ENCODE measurements at regions not wholly inside any gene's neighbourhood (a gene's known extent, or its start where the extent isn't known, plus 50 kb on each side); places are given as distances from the start of the nearest gene placed in this dataset.

DNA sequence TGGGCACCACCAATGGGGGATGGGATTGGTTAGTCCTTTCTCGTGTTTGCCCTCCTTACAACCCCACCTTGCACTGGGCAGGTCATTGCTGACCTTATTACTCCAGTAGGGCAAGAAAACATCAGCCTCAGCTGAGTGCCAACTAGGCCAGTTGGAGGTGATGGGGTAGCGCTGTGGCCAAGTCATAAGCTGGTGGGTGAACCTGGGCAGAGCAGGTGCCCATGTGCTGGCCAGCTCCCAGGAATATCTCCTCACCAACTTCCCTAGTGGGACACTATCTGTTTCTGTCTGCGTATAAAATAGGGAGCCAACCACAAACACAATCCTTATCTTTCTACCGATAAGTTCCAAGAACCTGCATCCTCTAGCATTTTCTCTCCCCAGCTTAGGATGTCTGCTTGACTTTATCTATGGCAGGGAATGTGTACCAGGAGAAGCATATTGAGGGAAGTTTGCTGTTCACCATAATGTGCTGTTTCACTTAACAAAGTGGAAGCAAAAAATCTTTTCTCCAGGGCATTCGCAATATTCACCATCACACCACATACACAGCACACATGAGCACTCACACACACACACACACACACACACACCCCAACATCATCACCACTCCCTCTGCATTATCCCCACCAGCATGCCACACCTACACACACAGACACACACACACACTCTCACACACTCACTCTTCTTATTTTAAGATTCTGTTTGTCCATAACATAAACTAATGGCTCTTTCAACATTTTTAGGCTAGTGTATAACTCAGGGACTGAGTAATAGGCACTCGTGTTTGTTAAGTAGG is 390.0 kb downstream of the ENC1 start:
- DNase-seq (ENCODE audit: low read depth in 3 of 3, low spot score in 2 of 3): no peak

GRCh38 chr5:74248576-74248975 is 392.0 kb downstream of the ENC1 start:
- DNase-seq (ENCODE audit: low read depth in 3 of 3, low spot score in 2 of 3): no peak

DNA sequence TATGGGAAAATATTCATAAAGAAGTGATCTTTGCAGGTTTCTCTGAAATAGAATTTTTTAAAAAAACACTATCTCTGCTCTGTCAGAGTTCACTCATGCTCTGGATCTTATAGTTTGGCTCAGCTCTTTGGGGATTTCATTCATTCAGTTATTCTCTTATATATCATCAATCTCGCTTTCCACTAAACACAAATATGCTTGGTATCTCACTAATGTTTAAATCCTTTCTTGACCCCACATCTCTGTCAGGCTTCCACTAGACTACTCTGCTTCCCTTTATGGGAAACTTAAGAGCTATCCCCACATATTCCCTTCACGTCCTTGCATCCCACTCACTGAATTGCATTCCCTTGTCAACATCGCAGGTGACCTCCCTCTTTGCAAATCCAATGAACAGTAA is 396.1 kb downstream of the ENC1 start:
- no peak for DNase-seq (ENCODE audit: low read depth in 3 of 3, low spot score in 2 of 3)

GRCh38 chr5:74243634-74244033 is 396.9 kb downstream of the ENC1 start:
- no peak for DNase-seq (ENCODE audit: low read depth in 3 of 3, low spot score in 2 of 3)

DNA sequence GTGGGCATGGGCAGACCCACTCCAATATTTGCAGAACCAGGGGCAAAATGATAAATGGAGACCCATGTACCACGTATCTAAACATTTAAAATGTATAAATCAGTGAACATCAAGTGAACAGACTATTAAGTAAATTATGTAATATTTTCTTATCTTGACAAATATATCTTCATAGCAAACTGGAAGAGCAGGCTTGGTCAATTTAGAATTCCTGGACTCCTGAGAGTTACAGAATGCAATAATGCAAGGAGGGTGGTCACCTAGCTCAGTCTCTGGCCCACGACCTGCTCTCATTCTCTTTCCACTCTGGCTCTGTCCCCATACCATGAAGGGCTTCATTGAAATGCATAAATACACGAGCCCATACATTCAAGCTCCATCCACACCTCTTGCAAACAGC is 398.0 kb downstream of the ENC1 start:
- DNase-seq (ENCODE audit: low read depth in 3 of 3, low spot score in 2 of 3): no peak

- DNase-seq (ENCODE audit: low read depth in 3 of 3, low spot score in 2 of 3): no peak
Observed at GRCh38 chr5:74241751-74242140, 398.8 kb downstream of the ENC1 start.

DNA sequence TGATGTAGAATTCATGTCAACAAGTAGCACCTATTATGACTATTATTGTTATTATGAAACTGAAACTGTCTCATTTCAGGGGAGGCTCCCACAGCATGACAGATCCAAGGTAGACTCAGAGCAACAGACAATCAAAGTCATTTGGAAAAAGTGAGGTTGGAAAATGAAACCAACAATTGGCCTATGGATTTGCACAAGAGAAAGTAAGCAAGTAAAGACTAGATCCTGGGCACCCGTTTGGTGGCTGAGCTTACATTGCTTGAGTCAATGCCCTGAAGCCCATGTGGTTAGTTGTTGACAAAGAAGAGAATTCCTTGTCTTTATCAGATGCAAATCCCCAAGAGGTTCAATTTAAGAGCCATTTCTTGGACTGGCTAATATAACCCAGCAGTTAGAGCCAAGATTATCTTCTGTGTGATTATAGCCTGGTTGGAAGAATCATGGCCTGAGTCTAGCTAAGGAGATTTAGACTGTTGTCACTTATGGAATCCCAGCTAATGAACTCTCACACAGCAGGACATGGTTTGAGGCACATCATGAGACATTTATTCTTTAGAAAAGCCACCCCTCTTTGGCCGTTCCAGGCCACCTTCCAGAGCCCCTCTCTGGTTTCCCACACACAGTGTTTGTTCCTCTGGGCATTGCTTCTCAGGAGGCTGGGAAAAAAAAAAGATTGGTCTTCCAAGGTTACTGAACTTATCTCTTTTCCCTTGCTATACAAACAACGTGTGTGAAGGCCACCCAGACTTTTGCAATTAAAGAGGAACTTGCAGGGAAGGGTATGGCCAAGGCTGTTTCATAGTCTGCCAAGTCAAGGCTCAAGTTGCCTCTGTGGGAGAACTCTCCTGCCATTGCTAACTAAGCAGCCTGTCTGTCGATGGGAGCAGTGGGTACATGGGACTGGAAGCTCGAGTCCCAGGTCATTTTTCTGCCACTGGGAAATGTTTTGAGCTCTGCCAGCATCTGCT is 399.5 kb downstream of the ENC1 start:
- no peak for DNase-seq (ENCODE audit: low read depth in 3 of 3, low spot score in 2 of 3)

DNA sequence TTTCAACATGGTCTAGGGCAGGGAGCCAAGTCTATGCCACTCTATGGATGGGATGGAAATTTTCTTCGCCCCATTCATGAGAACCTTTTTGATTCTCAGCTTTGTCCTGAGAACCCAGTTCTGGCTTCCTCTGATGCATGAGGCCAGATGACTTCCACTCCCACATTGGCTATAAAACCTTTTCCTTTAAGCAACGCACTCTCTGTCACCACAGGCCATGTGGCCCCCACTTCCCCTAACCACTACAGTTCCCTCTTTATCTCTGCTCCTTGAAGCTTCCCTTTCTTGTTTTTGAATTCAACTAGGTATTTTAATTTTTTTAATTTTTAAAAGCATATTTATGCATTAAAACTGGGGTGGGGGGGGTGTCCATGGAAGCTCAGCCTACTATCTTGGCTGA is 401.3 kb downstream of the ENC1 start:
- no peak for DNase-seq (ENCODE audit: low read depth in 3 of 3, low spot score in 2 of 3)

GRCh38 chr5:74237571-74238145 is 402.9 kb downstream of the ENC1 start:
- no peak for DNase-seq (ENCODE audit: low read depth in 3 of 3, low spot score in 2 of 3)

- no peak for DNase-seq (ENCODE audit: low read depth in 3 of 3, low spot score in 2 of 3)
Observed at GRCh38 chr5:74235552-74235951, 405.0 kb downstream of the ENC1 start.

GRCh38 chr5:74233571-74233970 is 407.0 kb downstream of the ENC1 start:
- DNase-seq (ENCODE audit: low read depth in 3 of 3, low spot score in 2 of 3): no peak

GRCh38 chr5:74233091-74233490 is 407.4 kb downstream of the ENC1 start:
- no peak for DNase-seq (ENCODE audit: low read depth in 3 of 3, low spot score in 2 of 3)

GRCh38 chr5:74232276-74232675 is 408.3 kb downstream of the ENC1 start:
- no peak for DNase-seq (ENCODE audit: low read depth in 3 of 3, low spot score in 2 of 3)

DNA sequence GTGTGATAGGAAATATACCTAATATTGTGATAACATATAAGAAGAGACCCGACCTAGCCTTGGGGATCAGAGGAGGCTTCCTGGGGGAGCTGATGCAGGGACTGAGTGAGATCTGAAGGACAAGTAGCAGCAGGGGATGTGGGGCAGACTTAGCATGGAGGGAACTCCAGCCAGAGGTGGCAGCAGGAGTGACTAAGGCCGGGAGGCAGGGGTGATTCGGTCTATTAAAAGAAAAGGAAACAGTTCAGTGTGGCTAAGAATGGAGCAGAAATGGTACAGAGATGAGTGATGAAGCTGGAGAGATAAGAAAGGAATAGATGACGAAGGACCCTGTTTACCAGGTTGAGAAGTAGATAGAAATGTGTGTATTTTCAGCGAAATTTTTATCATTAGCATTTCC is 408.8 kb downstream of the ENC1 start:
- DNase-seq (ENCODE audit: low read depth in 3 of 3, low spot score in 2 of 3): no peak

GRCh38 chr5:74226716-74227485 is 413.6 kb downstream of the ENC1 start:
- DNase-seq (ENCODE audit: low read depth in 3 of 3, low spot score in 2 of 3): no peak

DNA sequence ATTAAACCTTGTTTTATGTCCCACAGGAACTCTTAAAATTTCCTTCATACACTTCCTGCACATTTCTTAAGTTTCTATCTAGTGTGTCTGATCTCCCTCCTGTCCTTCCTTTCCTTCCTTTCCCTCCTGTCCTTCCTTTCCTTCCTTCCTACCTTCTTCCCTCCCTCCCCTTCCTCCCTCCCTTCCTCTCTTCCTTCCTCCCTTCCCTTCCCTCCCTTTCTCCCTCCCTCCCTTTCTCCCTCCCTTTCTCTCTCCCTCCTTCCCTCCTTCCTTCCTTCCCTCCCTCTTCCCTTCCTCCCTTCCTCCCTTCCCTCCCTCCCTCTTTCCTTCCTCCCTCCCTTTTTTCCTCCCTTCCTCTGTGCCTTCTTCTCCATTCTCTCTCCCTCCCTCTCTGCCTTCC is 414.9 kb downstream of the ENC1 start:
- DNase-seq (ENCODE audit: low read depth in 3 of 3, low spot score in 2 of 3): no peak

GRCh38 chr5:74224331-74224730 is 416.2 kb downstream of the ENC1 start:
- DNase-seq (ENCODE audit: low read depth in 3 of 3, low spot score in 2 of 3): no peak

DNA sequence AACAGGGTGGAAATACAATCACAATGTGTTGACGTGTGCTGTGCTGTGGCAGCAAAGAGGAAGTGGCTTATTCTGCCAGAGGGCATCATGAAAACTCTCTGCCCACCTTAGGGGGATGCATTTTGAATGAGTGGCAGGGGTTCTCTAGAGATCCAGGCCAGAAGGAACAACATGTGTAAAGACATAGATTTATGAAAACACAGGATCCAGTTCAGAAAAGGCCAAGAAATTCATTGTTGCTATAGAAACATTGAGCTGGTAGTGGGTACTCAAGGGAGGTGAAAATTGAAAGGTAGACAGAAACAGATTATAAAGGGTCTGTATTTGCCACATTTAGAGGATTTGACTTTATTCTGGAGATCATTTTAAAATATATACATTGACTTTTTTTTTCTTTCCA is 417.7 kb downstream of the ENC1 start:
- no peak for DNase-seq (ENCODE audit: low read depth in 3 of 3, low spot score in 2 of 3)

- no peak for DNase-seq (ENCODE audit: low read depth in 3 of 3, low spot score in 2 of 3)
Observed at GRCh38 chr5:74221413-74221812, 419.1 kb downstream of the ENC1 start.

- no peak for DNase-seq (ENCODE audit: low read depth in 3 of 3, low spot score in 2 of 3)
Observed at GRCh38 chr5:74216012-74216411, 424.5 kb downstream of the ENC1 start.

DNA sequence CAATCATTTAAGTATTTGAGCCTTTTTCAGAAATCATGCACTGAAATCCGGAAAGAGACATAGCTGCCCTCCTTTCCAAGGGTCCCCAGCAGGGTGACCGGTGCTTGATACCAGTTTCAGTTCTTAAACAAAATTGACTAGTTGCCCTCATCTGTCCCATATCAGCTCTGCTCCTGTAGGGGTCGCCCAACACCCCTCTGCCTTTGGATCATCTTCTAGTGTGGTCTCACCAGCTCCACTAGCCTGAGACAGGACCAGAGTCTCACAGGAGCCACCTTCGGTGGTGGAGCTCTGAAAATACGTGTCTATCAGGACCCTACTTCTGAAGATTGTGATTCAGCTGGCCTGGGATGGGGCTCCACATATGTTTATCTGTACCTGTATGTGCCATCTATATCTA is 428.2 kb downstream of the ENC1 start:
- no peak for DNase-seq (ENCODE audit: low read depth in 3 of 3, low spot score in 2 of 3)

Data from right renal cortex interstitium (tissue), 3 donors.